Gastrocnemius medialis (tissue), 4 donors: ENCODE measurements at regions not wholly inside any gene's neighbourhood (a gene's known extent, or its start where the extent isn't known, plus 50 kb on each side); places are given as distances from the start of the nearest gene placed in this dataset.

Experiments
- CTCF ChIP-seq, 5 experiments: fragments of 450-650 bp in 3 of 5; fragments of 200-600 bp in 2 of 5; sonication (generic) in 2 of 5; IDR thresholded peaks in 4 of 5; conservative IDR thresholded peaks in 1 of 5; 1 replicate in 4 of 5; 2 replicates in 1 of 5; pipeline ENCODE4 v1.5.1; 2016 to 2019; ENCODE audit warnings: antibody characterized with exemption in 5 of 5, mild to moderate bottlenecking in 3 of 5, moderate library complexity in 3 of 5
- POLR2A ChIP-seq, 2 donors: fragments of 450-650 bp; IDR thresholded peaks; one replicate each; pipeline ENCODE4 v1.6.1; 2017; ENCODE audit warnings: antibody characterized with exemption in 2 of 2, mild to moderate bottlenecking in 2 of 2, moderate library complexity in 2 of 2

- TF ChIP-seq CTCF (IDR thresholded peaks at IDR 0.05 in 4 of 5, conservative IDR thresholded peaks at IDR 0.05 in 1 of 5): no peak
- no peak for TF ChIP-seq POLR2A (IDR thresholded peaks at IDR 0.05)
Observed at GRCh38 chr13:82129281-82129680, 1753.0 kb downstream of the SLITRK1 start.
